ENCODE measurements at regions not wholly inside any gene's neighbourhood (a gene's known extent, or its start where the extent isn't known, plus 50 kb on each side); places are given as distances from the start of the nearest gene placed in this dataset.

GRCh38 chr6:80402266-80402665 lies 295.8 kb downstream of the BCKDHB start:
- ATAC-seq = no peak
- Histone ChIP-seq H3K27ac (no peak overlapping the region), H3K36me3 (no peaks in the 10 kb centered on the region), H3K27me3 (no peaks in the 10 kb centered on the region), H3K4me1 (no peaks in the 10 kb centered on the region), H3K9me3 (no peaks in the 10 kb centered on the region), H3K4me3 (no peak overlapping the region)
- DNase-seq = no peak
- intact Hi-C loops (cut with DNase I) = no loop called here
- no peak for TF ChIP-seq CTCF (IDR thresholded peaks at IDR 0.05)

All from upper lobe of right lung (tissue), 1 donor.